SK-N-SH (cell line): ENCODE measurements at regions not wholly inside any gene's neighbourhood (a gene's known extent, or its start where the extent isn't known, plus 50 kb on each side); places are given as distances from the start of the nearest gene placed in this dataset.

Source experiments
- CHD2 ChIP-seq: fragments of 150-350 bp; IDR thresholded peaks from 2 replicates; pipeline ENCODE4 v1.6.1; 2018; ENCODE audit warnings: low read length; ENCODE audit not compliant: partially characterized antibody
- ELF1 ChIP-seq: IDR thresholded peaks from 2 replicates; pipeline ENCODE4 v1.4.0; 2012
- EP300 ChIP-seq, 2 experiments: IDR thresholded peaks; 2 replicates each; pipeline versions ENCODE4 v1.4.0 to v1.6.1; 2012; ENCODE audit warnings: borderline replicate concordance in 1 of 2, low read depth in 1 of 2, low read length in 1 of 2
- EZH2phosphoT487 ChIP-seq: fragments of 200-600 bp; sonication (generic); IDR thresholded peaks from 2 replicates; pipeline ENCODE4 v1.6.1; 2017; ENCODE audit warnings: low read depth, mixed run types, mild to moderate bottlenecking, antibody characterized with exemption, moderate library complexity, borderline replicate concordance
- GABPA ChIP-seq: IDR thresholded peaks from 2 replicates; pipeline ENCODE4 v1.4.0; 2012; ENCODE audit warnings: low read depth, mild to moderate bottlenecking
- JUND ChIP-seq: IDR thresholded peaks from 2 replicates; pipeline ENCODE4 v1.4.0; 2012
- MXI1 ChIP-seq: IDR thresholded peaks from 2 replicates; pipeline ENCODE4 v1.6.1; 2012; ENCODE audit warnings: mild to moderate bottlenecking, low read depth, low read length, improper control_type of control experiment
- POLR2AphosphoS5 ChIP-seq: IDR thresholded peaks from 2 replicates; pipeline ENCODE4 v1.6.1; 2012; ENCODE audit warnings: low read depth, low read length
- RAD21 ChIP-seq: IDR thresholded peaks from 2 replicates; pipeline ENCODE4 v1.6.1; 2012; ENCODE audit warnings: mild to moderate bottlenecking, low read length
- RFX5 ChIP-seq: IDR thresholded peaks from 2 replicates; pipeline ENCODE4 v1.6.1; 2012; ENCODE audit warnings: mild to moderate bottlenecking, improper control_type of control experiment, low read length
- SIN3A ChIP-seq: IDR thresholded peaks from 2 replicates; pipeline ENCODE4 v1.6.1; 2012; ENCODE audit warnings: low read depth, mild to moderate bottlenecking, low read length, moderate library complexity, borderline replicate concordance
- USF2 ChIP-seq: fragments of 150-350 bp; IDR thresholded peaks from 2 replicates; pipeline ENCODE4 v1.6.1; 2017; ENCODE audit warnings: antibody characterized with exemption, low read length, low read depth, borderline replicate concordance
- YY1 ChIP-seq: IDR thresholded peaks from 2 replicates; pipeline ENCODE4 v1.4.0; 2012; ENCODE audit warnings: low read depth, mild to moderate bottlenecking
- TF ChIP-seq, protein P1 (sequence below): fragments of 200-600 bp; sonication (generic); IDR thresholded peaks from 2 replicates; pipeline ENCODE4 v1.6.1; 2017; ENCODE audit warnings: antibody characterized with exemption, mild to moderate bottlenecking, moderate library complexity

GRCh38 chr19:28840891-28841290 lies 372.1 kb downstream of the UQCRFS1 start:
- TF ChIP-seq ELF1: no peak
- TF ChIP-seq JUND: no peak
- TF ChIP-seq, protein P1, sequence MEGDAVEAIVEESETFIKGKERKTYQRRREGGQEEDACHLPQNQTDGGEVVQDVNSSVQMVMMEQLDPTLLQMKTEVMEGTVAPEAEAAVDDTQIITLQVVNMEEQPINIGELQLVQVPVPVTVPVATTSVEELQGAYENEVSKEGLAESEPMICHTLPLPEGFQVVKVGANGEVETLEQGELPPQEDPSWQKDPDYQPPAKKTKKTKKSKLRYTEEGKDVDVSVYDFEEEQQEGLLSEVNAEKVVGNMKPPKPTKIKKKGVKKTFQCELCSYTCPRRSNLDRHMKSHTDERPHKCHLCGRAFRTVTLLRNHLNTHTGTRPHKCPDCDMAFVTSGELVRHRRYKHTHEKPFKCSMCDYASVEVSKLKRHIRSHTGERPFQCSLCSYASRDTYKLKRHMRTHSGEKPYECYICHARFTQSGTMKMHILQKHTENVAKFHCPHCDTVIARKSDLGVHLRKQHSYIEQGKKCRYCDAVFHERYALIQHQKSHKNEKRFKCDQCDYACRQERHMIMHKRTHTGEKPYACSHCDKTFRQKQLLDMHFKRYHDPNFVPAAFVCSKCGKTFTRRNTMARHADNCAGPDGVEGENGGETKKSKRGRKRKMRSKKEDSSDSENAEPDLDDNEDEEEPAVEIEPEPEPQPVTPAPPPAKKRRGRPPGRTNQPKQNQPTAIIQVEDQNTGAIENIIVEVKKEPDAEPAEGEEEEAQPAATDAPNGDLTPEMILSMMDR: no peak
- TF ChIP-seq RFX5: no peak
- TF ChIP-seq USF2: no peak
- TF ChIP-seq POLR2AphosphoS5: no peak
- TF ChIP-seq SIN3A: no peak
- no peak for TF ChIP-seq EP300 (IDR thresholded peaks at IDR 0.05; ENCODE audit: borderline replicate concordance in 1 of 2, low read depth in 1 of 2, low read length in 1 of 2)
- TF ChIP-seq CHD2: no peak
- no peak for TF ChIP-seq YY1
- TF ChIP-seq RAD21: no peak
- TF ChIP-seq EZH2phosphoT487: no peak
- no peak for TF ChIP-seq GABPA
- TF ChIP-seq MXI1: no peak
